ENCODE measurements at regions not wholly inside any gene's neighbourhood (a gene's known extent, or its start where the extent isn't known, plus 50 kb on each side); places are given as distances from the start of the nearest gene placed in this dataset.

GRCh38 chr13:80757694-80758093 lies 416.8 kb upstream of the SPRY2 start:
- TF ChIP-seq CTCF (IDR thresholded peaks at IDR 0.05; ENCODE audit: extremely low read depth in 1 of 2, insufficient read depth in 1 of 2, low read depth in 1 of 2, low read length in 2 of 2) (no peak), EZH2 (IDR thresholded peaks at IDR 0.05; ENCODE audit: borderline replicate concordance, low read depth, low read length, severe bottlenecking) (no peak), POLR2A (IDR thresholded peaks at IDR 0.05; ENCODE audit: low read depth, low read length) (no peak), MAX (IDR thresholded peaks at IDR 0.05; ENCODE audit: insufficient read depth, insufficient read length) (no peak), POLR2AphosphoS5 (IDR thresholded peaks at IDR 0.05; ENCODE audit: insufficient read depth, low read depth, low read length) (no peak), MYC (IDR thresholded peaks at IDR 0.05; ENCODE audit: low read depth, low read length) (no peak)

All from endothelial cell of umbilical vein (primary cell).